Globus pallidus (tissue), 1 donor: ENCODE measurements at regions not wholly inside any gene's neighbourhood (a gene's known extent, or its start where the extent isn't known, plus 50 kb on each side); places are given as distances from the start of the nearest gene placed in this dataset.

Experiments
- DNase-seq: peaks from one replicate; pipeline ENCODE4 v3.0.0-alpha.2; 2015; ENCODE audit warnings: low spot score

DNA sequence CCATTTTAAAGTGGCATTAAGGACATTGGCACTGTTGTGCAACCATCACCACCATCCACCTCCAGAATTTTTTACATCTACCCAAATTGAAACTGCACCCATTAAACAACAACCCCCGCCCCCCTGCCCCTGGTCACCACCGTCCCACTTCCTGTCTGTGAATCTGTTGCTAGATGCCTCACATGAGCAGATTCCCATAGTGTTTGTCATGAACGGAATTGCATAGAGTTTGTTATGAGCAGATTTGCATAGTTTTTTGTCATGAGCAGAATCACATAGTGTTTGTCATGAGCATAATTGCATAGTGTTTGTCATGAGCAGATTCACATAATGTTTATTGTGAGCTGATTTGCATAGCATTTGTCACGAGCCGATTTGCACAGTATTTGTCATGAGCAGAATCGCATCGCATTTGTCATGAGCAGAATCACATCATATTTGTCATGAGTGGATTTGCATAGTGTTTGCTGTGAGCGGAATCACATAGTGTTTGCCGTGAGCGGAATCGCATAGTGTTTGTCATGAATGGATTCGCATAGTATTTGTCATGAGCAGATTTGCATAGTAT, 54.0 kb upstream of the GTF3A start:
- no peak for DNase-seq

DNA sequence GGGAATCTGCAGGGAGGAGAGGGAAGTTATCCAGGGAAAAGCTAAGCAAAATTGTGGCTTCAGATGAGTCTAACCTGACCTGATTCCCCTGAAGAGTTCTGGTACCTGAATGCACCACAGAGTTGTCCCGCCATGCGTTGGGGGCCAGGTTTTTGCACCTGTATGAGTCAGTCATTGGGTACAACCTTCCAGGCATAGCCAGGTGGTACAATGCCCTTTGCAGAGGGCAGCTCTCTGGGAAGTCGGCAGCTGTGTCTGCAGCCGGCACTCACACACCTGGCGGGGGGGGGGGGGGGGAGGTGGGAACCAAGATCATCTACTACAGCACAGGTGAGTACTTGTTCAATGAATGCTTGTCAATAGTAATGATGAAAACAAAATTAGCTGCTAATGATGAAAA, 52.5 kb upstream of the GTF3A start:
- no peak for DNase-seq

DNA sequence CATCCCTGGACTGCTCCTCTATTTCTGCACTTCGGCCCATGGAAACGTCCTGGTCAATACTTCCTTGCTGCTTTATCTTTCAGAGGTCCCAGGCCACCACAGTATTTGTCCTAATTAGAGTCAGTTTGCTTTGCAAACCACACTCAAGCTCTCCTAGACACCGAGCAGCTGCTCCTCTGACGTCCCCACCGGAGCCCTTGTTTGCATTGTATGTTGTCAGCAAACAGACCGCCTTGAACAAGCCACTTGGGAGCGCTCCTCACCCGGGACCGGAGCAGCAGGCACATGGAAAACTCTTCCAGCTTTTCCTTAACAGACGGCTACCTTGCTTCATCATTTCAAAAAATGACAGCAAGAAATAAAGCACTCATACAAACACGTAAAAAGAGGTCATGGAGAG, 51.5 kb upstream of the GTF3A start:
- no peak for DNase-seq

DNA sequence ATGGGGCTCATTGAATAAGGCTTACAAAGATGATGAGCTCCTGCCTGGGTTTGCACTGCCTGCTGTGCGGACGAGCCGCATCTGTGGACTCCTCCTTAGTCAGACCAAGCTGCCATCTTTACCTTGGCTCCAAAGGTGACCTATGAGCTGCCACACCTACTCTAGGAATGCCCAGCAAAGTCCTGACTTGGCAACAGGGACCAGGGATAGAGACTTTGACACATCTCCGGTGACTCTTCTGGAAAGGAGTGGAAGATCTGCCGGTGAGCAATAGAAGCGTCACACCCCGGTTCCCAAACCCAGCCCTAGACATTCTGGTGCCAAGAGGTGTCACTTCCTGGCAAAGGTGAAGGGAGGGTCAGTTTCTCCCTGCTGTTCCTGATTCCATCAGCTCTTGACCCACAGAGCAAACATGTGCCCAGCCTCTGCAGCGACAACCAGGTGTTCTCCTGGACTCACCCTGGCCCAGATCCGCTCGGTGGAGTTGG, 50.2 kb upstream of the GTF3A start:
- DNase-seq = no peak
